GM21360 (cell line): ENCODE measurements at regions not wholly inside any gene's neighbourhood (a gene's known extent, or its start where the extent isn't known, plus 50 kb on each side); places are given as distances from the start of the nearest gene placed in this dataset.

Source experiments
- ATAC-seq: cut with Tn5 transposase; IDR thresholded peaks from one replicate; pipeline ENCODE4 v1.9.1; 2021; ENCODE audit warnings: mild to moderate bottlenecking, moderate library complexity; ENCODE audit not compliant: unreplicated experiment

DNA sequence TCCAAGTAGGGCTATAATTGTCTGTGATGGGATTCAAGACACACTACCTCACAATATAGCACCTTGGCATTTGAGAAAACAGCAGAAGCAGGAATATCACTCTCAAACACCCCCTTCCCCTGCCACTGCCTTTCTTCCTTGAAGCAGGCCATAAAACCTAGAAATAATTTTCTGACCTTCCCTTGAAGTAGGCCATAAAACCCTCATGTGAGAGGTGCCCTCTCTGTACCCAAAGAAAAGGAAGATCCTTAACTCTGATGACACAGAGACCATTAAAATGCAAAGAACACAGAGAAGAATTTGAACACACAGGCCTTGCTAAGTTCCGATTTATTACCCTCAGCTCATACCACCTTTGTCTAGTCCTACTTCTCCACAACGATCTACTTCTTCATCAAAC, 631.7 kb upstream of the CADM1 start:
- no peak for ATAC-seq

DNA sequence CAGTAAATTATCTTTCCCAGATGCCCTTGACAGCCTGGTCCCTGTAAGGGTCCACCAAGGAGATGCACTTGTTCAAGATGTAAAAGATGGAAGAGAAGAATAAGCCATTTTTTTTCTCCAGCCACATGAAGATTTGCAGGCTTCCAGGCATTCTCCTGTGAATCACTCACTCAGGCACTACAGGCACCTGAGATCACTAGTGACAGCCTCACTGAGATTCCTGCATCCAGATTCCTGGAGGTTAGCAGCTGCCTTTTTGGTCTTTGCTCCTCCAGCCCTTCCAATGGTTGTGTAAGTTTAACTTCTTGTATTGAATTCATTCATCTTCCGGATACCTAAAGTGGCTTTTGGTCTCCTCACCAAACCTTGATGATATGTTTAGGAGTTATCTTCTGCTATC, 630.2 kb upstream of the CADM1 start:
- no peak for ATAC-seq

DNA sequence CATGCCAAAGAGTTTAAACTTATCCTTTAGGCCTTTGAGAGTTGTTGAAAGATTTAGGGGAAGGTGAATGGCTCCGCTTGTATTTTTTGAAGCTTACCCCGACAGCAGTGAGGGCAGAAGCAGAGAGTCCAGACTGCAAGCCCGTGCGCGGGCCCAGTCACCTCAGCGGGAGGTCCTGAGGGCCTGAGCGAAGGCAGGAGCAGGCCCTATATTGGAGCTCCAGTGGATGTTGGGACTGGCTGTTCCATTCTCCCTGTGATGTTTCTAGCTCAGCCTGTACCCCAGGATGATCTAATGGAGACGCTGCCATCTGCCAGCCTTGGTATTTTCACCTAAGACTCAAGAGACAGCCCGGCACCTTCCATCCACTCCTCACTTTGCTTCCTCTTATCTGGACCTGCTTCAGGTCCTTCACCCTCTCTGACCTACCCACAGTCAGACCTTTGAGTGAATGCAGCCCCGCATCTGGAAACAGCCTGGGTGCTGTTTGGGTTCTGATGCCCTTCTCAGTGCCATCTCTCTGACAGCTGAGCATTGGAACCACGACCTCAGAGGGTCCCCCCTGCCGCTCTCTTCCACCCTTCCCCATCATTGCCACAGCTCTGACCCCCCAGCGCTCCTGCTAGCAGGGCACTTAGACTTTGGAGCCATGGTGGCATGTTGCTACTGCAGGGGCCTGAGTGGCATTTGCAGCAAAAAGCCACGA, 628.2 kb upstream of the CADM1 start:
- no peak for ATAC-seq

DNA sequence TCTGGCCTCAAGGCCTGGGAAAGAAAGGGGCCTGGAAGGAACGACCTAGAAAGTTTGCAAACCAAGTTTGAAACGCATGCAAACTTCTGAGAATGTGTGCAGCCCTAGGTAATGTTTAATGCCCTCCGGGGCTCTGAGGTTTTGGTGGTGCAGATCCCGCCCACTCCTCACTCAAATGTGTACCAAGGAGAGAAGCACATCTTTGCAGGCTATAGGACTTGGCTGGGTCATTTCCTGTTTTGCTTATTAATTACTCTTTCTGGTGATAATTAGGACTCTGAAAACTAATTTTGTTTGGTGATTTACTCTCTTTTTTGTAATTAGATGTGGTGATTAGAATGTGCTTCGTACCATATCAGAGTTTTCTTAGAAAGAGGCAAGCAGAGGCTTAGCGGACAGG, 625.9 kb upstream of the CADM1 start:
- ATAC-seq = no peak

DNA sequence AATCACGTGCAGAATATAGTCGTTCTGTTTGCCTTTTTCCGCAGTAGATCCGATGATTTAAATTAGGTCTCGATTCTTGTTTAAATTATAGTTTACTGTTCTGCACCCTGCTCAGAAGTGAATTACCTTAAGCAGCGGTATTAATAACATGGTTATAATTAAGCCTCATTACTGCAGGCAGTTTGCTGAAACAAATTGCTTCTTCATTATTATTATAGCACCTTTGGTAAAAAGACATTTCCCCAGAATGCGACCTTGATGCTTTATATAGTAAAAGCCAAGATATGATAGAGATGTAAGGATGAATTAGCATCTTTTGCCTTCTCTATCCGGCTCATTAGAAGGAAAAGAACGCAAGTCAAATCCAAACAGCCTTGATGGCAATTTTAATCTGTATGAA, 625.2 kb upstream of the CADM1 start:
- ATAC-seq = no peak

DNA sequence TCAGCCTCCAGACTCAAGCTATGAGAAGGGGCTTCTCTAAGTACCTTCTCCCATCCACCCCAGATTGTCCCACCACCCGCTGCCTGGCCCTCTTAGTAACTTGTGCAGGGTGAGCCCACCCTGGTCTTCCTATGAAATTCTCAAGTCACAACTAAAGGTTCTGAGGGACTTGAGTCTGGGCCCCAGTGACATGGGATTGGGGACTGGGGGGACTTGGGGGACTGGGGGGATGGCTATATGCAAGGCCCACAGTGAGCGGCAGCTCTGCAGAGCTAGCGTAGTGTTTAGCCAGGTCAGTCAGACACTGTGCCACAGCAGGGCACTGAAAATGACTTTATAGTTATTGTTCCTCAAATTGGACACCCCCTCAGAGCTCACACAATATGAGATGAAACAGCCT, 622.3 kb upstream of the CADM1 start:
- ATAC-seq = no peak

DNA sequence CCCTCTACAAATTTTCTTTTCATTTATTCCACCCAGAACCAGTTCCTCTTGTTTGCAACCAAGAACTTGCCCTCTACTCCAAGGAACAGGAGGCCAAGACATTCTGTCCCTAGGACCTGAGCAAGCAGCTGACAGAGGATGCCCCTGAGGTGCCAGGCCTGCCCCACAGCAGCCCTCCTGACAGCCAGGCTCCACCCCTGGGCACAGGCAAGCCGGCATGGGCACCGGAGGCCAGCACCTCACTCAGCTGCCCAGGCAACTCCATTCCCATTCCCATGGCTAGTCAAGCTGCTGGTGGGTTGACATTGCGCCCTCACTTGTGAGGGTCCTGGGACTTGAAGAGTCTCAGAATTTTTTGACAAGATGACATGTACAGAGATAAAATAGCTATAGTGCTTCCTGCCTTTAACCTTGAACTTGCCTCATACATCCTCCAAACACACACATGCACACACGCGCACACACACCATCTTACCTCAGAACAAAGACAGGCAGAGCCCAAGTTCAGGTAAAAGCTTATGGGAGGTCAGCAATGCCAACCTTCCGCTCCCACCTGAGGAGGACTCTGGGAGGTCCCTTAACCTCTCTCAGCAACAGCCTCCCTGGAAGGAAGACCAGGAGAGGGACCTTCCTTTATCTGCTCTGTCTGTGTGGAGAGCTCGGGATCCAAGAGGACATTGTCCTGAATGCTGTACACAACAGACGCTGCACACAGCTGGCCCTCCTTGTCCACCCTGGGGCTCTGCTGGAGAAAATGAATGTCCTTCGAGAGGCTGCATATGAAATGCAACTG, 620.9 kb upstream of the CADM1 start:
- no peak for ATAC-seq

DNA sequence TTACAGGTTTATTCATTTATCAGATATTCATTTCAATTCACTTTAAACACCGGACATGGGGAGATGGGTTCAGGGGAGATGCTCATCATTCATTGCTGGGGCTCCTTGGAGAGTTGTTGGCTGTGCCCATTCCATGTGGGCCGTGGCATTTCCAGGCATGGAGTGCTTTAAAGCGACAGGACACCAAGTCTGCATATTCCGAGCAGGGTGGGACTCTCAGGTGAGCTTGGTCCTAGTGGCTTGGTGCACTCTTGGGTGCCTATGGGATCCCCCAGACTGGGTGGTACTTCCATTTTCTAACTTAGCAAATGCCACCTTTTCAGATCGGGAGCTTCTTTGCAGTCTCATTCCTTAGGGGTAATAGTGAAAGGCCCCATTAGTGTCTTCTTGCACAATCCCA, 619.5 kb upstream of the CADM1 start:
- ATAC-seq = no peak

DNA sequence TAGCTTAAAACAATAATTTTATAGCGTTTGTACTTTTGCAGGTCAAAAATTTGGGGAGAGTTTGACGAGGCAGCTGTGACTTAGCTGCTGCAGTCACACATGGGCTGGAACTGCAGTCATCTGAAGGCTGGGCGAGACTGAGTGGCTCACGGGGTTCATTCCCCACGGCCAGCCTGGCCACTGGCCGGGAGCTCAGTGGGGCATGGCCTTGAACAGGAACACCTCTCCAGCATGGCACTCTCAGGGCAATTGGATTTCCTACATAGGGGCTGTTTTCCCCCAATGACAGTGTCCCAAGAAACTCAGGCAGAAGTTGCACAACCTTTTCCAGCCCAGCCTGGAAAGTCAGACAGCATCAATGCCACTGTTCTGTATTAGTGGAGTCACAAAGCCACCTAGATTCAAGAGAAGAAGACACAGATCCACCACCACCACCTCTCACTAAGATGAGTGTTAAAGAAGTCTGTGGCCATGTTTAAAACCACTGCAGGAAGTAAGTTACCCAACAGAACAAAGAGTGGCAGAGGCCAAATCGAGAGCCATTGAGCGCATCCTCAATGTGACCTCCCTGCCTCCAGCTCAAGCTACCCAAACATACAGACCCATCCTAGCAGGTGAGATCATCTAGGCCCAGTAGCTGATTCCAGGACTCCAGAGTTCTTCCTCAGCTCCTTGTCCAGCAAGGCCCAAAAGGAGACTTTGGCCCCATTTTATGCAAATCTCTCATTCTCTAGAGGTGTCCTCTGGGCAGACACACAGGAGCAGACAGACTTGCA, 618.7 kb upstream of the CADM1 start:
- ATAC-seq = no peak

DNA sequence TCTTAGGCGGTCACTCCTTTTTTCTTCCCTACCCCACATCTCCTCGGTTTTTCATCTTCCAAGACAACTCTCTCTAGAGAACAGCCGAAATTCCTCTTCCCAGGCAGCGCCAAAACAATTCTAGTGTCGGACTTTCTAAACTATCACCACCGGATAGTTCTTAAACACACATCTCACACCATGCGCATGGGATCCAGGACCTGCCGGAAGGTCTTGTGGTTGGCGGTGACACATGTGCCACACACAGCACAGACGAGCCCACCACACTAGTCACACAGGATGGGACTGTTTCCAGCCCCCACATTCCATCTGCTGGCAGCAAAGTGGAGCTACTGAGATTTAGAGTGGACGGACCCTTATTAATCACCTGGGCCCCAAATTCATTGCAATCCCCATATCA, 614.9 kb upstream of the CADM1 start:
- no peak for ATAC-seq

DNA sequence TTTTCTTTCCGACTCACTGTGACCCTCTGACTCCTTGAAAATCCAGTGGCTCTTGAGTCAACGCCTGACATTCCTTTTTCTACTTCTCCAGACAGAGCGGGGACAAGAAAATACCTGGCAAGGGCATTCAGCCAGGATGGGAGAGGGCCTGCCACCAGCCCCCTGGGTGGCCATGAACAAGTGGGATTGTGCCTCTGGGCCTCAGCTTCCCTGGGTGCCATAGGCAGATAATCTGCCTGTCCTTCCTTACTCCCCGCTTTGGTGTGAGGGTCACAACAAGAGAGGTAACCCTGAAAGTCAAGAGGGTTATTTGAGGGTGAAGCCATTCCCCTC, 613.9 kb upstream of the CADM1 start:
- no peak for ATAC-seq

DNA sequence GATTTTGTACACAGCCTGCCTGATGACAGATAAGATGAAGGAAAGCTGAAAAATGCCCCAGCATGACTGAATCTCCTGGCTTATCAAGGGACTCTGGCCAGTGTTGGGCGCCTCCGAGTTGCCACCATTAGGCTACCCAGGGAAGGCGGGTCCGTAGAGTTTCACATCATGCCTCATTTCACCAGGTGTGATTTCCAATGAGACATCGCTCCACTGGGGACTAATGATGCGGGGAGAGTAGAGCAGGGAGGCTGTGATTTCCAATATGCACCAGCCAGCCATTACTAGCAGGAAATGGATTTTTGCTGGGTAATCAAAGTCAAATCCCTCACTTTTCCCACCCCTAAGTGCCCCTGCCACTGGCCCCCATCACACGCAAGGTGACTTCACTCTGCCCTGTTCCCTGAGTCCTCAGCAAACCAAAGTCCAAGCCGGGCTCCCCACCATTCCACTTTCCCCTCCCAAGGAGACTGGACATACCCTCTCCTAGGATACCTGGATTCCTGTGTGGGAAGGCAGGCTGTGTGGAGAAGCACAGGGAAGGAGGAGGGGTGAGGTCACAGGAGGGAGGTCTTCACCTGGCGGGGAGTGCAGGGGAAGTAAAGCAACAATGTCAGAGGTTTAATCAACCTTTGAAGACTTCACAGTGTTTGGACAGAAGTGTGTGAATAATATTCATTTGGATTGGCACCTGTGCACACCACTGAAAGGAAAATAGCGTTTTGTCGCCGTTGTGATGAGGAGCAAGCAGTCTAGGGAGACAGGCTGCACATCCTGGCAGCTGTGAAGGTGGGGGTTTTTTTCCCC, 613.3 kb upstream of the CADM1 start:
- ATAC-seq = no peak

DNA sequence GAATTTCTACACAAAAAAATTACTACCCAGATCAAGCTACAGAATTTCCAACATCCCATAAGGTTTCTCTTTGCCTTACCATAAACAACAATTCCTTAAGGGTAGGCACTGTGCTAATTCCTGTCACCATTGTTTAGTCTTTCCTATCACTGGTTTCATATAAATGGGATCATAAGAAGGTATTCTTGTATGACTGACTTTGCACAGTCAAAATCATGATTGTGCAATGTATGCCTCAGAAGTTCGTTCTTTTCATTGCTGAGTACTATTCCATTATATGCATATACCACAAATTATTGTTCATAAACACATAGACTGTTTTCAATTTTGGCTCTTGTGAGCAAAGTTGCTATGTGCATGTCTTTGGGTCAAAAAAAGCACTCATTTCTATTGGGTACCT, 611.6 kb upstream of the CADM1 start:
- no peak for ATAC-seq

DNA sequence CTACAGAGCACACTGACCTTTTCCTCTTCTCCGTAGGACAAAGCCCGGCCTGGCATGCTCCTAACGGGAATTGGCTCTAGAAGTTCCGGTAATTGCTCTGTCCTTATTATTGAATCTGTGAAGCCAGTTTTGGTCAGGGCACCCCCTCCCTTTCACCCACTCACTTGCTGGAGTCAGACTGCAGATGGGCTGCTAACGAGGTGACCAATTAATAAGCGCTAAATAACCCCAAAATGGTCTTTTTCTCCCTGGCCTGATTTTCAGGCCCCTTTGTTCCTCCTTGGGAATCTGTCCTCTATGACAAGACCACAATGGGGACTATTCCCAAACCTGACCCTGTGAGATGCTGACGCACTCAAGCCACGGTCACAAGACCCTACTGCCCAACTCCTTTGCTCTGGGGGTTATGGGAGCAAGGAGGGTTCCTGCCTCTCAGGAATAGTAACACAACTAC, 610.0 kb upstream of the CADM1 start:
- ATAC-seq = no peak

DNA sequence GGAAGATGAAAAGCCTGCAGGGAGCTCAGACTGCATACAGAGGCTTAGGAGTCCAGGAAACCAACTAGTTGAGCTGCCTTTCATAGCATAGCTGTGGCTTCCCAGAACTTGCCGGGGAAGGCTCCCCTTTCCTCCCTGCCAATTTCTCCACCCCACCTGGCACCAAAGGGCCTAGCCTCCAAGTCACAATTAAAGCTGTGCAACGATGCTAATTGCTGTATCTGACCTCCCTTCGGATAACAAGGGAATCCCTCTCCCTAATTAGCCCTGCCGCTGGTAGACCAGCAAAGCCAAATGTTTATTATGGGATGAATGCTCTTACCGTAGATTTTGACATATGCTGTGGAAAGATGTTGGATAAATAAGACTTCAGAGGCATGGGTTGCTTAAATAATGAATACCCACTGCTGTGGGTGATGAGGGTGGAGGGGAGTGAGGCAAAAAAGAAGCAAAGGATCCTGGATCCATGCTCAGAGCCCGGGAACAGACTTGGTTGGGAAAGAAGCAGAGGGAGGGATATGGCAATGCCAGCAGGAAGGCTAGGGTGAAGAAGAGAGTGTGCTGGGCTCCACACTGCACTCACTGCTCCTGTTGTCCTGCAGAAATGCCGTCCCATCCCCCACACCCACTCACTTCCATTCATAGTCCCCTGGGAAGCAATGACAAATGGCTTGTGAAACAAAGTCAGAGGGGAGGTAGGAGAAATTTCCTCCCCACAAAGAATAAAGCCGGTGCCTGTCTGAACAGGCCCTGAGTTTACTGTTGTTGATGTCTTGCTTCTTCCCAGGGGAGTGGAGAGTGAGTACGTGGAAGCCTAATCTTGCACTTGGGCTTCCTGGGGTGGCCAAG, 608.1 kb upstream of the CADM1 start:
- ATAC-seq = no peak

DNA sequence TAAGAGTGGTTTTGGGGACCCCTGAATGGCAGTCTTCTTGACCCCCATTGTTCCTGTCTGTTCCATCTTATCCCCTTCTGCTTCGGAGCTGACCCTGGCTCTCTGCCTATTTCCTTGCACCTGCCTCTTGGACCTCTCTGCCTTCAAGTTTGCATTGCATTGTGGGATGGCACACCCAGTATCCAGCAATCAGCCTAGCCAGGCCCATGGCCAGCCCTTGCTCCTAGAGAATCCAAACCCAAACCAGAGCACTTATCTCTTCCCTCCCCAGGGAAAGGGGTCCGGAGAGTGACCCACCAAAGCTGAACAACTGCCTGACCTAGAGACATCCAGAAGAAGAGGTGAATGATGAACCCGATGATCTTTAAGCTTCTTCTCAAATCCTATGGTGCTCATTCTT, 607.3 kb upstream of the CADM1 start:
- ATAC-seq = no peak

DNA sequence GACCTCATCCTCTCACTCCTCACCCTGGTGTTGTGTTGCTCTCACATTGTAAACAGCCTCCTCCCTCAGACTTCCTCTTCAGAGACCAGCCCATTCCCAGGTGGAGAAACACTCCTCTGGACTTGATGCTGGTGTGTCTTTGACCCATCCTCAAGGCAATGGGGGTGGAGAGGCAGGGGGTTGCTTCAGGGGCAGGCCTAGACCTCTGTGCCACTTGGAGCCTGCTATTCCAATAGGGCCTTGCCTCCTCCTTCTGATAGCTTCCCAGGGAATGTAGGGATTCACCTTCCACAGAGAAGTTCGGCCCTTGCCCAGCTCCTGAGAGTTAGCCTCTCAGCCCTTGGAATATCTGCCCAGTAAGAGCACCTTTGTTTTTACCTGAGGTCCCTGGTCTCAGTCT, 606.6 kb upstream of the CADM1 start:
- ATAC-seq = no peak

DNA sequence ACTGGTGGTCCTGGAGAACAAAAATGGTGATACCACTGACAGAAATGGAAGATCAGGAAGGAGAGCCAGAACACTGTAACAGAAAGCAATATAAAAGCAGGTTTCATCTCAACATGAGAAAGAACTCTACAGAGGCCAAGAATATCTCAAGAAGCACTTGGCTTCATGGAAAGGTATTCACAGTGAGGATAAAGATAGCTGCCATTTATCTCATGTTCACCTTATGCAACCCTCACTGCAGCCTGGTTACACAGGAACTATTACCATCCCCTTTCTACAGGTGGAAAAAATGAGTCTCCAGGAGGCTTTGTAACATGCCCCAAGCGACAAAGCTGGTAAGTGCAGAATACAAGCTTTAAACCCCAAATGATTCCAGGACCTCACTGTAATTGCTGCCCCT, 606.1 kb upstream of the CADM1 start:
- ATAC-seq = no peak

DNA sequence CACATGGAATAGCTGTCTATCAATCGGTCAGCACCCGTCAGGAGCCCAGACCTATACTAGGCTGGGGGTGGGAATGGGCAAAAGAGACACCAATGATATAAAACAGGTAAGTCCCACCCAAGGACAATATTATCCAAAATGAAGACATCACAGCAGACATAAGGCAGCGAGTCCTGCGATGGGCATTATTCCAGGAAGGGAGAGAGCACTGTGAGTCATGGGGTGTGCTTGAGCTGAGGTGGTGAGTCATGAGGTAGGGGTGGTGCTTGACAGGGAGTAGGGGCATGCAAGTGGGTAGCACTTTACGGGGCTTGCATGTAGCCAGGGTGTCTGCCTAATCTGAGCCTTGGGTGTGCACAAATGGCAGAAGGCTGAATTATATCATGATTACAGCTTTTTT, 605.0 kb upstream of the CADM1 start:
- no peak for ATAC-seq

DNA sequence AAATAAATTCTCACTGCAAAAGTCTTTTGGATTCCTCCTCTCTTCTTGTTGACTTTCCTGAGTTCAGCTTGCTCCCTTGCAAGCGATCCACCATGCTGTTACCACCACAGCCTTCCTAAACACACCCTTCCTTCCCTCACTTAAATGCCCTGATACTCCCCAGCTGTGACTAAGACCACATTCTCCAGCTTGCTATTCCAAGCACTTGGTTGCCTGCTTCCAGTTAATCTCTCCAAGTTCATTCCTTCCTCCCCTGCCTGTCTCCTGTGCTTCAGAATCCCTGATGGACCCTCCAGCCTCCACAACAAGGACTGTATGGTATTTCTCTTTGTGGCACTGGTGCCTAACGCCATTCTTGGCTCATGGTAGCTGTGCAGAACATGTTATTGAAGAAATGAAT, 603.9 kb upstream of the CADM1 start:
- ATAC-seq = no peak
